K562 (cell line): ENCODE measurements at regions not wholly inside any gene's neighbourhood (a gene's known extent, or its start where the extent isn't known, plus 50 kb on each side); places are given as distances from the start of the nearest gene placed in this dataset.

Experiments
- CHD1 ChIP-seq: fragments of 200-600 bp; sonication (generic); IDR thresholded peaks from one replicate; pipeline ENCODE4 v1.6.1; 2012; ENCODE audit warnings: mild to moderate bottlenecking, moderate library complexity, low read length, inconsistent platforms
- E2F8 ChIP-seq: fragments of 450-650 bp; IDR thresholded peaks from 2 replicates; pipeline ENCODE4 v1.7.1; 2018; ENCODE audit warnings: mild to moderate bottlenecking, low read depth; ENCODE audit not compliant: partially characterized antibody
- ELK1 ChIP-seq: sonication (generic); formaldehyde crosslinking; IDR thresholded peaks from 2 replicates; pipeline ENCODE4 v1.8.1; 2022; ENCODE audit warnings: missing genetic modification reagents
- EP300 ChIP-seq: IDR thresholded peaks from 2 replicates; pipeline ENCODE4 v1.6.1; 2012; ENCODE audit warnings: low read length, improper control_type of control experiment
- MED1 ChIP-seq: sonication (generic); formaldehyde crosslinking; IDR thresholded peaks from 2 replicates; pipeline ENCODE4 v1.8.1; 2023; ENCODE audit warnings: missing genetic modification reagents, borderline replicate concordance
- MYNN ChIP-seq, 2 experiments: sonication (generic); formaldehyde crosslinking in 1 of 2; IDR thresholded peaks; 2 replicates each; pipeline versions ENCODE4 v1.5.0 to v1.6.1; 2016 to 2020; ENCODE audit warnings: antibody characterized with exemption in 1 of 2, missing genetic modification reagents in 1 of 2
- POLR2A ChIP-seq: fragments of 450-650 bp; conservative IDR thresholded peaks from 2 replicates; pipeline ENCODE4 v1.6.1; 2016
- RNF2 ChIP-seq: sonication (generic); IDR thresholded peaks from 2 replicates; pipeline ENCODE4 v1.6.1; 2016
- SAP30 ChIP-seq: fragments of 200-600 bp; sonication (generic); IDR thresholded peaks from 2 replicates; pipeline ENCODE4 v1.6.1; 2012; ENCODE audit warnings: borderline replicate concordance, low read depth, mild to moderate bottlenecking, moderate library complexity, low read length, control low read depth, inconsistent platforms; ENCODE audit not compliant: insufficient read depth, poor library complexity, severe bottlenecking
- TF ChIP-seq, protein P1 (sequence below), 3 experiments: IDR thresholded peaks in 2 of 3; conservative IDR thresholded peaks in 1 of 3; 2 replicates each; pipeline ENCODE4 v1.5.1; 2011 to 2012; ENCODE audit warnings: low read length in 3 of 3, mild to moderate bottlenecking in 3 of 3, control low read depth in 2 of 3, improper control_type of control experiment in 1 of 3, inconsistent platforms in 1 of 3, low read depth in 1 of 3, mixed read lengths in 1 of 3, moderate library complexity in 1 of 3; ENCODE audit not compliant: insufficient read depth in 2 of 3
- TF ChIP-seq, protein P2 (sequence below): fragments of 250-450 bp; sonication (Bioruptor Pico); IDR thresholded peaks from 2 replicates; pipeline ENCODE4 v1.5.0; 2020; ENCODE audit warnings: mild to moderate bottlenecking, borderline replicate concordance
- TF ChIP-seq, protein P3 (sequence below), 2 experiments: fragments of 450-650 bp in 1 of 2; IDR thresholded peaks; 2 replicates each; pipeline ENCODE4 v1.6.1; 2011 to 2017; ENCODE audit warnings: low read depth in 2 of 2, antibody characterized with exemption in 1 of 2, borderline replicate concordance in 1 of 2, low read length in 1 of 2, mild to moderate bottlenecking in 1 of 2, mixed read lengths in 1 of 2; ENCODE audit not compliant: control insufficient read depth in 1 of 2
- TF ChIP-seq, protein P4 (sequence below): sonication (generic); formaldehyde crosslinking; IDR thresholded peaks from 2 replicates; pipeline ENCODE4 v1.9.0; 2022; ENCODE audit warnings: mild to moderate bottlenecking, missing genetic modification reagents

- TF ChIP-seq, protein P1, sequence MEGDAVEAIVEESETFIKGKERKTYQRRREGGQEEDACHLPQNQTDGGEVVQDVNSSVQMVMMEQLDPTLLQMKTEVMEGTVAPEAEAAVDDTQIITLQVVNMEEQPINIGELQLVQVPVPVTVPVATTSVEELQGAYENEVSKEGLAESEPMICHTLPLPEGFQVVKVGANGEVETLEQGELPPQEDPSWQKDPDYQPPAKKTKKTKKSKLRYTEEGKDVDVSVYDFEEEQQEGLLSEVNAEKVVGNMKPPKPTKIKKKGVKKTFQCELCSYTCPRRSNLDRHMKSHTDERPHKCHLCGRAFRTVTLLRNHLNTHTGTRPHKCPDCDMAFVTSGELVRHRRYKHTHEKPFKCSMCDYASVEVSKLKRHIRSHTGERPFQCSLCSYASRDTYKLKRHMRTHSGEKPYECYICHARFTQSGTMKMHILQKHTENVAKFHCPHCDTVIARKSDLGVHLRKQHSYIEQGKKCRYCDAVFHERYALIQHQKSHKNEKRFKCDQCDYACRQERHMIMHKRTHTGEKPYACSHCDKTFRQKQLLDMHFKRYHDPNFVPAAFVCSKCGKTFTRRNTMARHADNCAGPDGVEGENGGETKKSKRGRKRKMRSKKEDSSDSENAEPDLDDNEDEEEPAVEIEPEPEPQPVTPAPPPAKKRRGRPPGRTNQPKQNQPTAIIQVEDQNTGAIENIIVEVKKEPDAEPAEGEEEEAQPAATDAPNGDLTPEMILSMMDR (IDR thresholded peaks at IDR 0.05 in 2 of 3, conservative IDR thresholded peaks at IDR 0.05 in 1 of 3; ENCODE audit: insufficient read depth in 2 of 3, low read depth in 1 of 3, low read length in 3 of 3): no peak
- TF ChIP-seq SAP30 (no peak), ELK1 (CRISPR knock-in tag) (no peak), POLR2A (no peak), MYNN (IDR thresholded peaks at IDR 0.05) (no peak), MYNN (CRISPR knock-in tag; IDR thresholded peaks at IDR 0.05) (no peak), RNF2 (no peak), EP300 (no peak), CHD1 (no peak), MED1 (CRISPR knock-in tag) (no peak), E2F8 (no peak)
- TF ChIP-seq, protein P2, sequence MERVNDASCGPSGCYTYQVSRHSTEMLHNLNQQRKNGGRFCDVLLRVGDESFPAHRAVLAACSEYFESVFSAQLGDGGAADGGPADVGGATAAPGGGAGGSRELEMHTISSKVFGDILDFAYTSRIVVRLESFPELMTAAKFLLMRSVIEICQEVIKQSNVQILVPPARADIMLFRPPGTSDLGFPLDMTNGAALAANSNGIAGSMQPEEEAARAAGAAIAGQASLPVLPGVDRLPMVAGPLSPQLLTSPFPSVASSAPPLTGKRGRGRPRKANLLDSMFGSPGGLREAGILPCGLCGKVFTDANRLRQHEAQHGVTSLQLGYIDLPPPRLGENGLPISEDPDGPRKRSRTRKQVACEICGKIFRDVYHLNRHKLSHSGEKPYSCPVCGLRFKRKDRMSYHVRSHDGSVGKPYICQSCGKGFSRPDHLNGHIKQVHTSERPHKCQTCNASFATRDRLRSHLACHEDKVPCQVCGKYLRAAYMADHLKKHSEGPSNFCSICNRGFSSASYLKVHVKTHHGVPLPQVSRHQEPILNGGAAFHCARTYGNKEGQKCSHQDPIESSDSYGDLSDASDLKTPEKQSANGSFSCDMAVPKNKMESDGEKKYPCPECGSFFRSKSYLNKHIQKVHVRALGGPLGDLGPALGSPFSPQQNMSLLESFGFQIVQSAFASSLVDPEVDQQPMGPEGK (CRISPR knock-in tag): no peak
- TF ChIP-seq, protein P3, sequence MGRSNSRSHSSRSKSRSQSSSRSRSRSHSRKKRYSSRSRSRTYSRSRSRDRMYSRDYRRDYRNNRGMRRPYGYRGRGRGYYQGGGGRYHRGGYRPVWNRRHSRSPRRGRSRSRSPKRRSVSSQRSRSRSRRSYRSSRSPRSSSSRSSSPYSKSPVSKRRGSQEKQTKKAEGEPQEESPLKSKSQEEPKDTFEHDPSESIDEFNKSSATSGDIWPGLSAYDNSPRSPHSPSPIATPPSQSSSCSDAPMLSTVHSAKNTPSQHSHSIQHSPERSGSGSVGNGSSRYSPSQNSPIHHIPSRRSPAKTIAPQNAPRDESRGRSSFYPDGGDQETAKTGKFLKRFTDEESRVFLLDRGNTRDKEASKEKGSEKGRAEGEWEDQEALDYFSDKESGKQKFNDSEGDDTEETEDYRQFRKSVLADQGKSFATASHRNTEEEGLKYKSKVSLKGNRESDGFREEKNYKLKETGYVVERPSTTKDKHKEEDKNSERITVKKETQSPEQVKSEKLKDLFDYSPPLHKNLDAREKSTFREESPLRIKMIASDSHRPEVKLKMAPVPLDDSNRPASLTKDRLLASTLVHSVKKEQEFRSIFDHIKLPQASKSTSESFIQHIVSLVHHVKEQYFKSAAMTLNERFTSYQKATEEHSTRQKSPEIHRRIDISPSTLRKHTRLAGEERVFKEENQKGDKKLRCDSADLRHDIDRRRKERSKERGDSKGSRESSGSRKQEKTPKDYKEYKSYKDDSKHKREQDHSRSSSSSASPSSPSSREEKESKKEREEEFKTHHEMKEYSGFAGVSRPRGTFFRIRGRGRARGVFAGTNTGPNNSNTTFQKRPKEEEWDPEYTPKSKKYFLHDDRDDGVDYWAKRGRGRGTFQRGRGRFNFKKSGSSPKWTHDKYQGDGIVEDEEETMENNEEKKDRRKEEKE (IDR thresholded peaks at IDR 0.05; ENCODE audit: borderline replicate concordance in 1 of 2, control insufficient read depth in 1 of 2, low read depth in 2 of 2, low read length in 1 of 2): no peak
- TF ChIP-seq, protein P4, sequence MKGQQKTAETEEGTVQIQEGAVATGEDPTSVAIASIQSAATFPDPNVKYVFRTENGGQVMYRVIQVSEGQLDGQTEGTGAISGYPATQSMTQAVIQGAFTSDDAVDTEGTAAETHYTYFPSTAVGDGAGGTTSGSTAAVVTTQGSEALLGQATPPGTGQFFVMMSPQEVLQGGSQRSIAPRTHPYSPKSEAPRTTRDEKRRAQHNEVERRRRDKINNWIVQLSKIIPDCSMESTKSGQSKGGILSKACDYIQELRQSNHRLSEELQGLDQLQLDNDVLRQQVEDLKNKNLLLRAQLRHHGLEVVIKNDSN (CRISPR knock-in tag): no peak
Observed at GRCh38 chr7:98526059-98526458, 91.0 kb upstream of the NPTX2 start.
